ENCODE measurements at regions not wholly inside any gene's neighbourhood (a gene's known extent, or its start where the extent isn't known, plus 50 kb on each side); places are given as distances from the start of the nearest gene placed in this dataset.

DNA sequence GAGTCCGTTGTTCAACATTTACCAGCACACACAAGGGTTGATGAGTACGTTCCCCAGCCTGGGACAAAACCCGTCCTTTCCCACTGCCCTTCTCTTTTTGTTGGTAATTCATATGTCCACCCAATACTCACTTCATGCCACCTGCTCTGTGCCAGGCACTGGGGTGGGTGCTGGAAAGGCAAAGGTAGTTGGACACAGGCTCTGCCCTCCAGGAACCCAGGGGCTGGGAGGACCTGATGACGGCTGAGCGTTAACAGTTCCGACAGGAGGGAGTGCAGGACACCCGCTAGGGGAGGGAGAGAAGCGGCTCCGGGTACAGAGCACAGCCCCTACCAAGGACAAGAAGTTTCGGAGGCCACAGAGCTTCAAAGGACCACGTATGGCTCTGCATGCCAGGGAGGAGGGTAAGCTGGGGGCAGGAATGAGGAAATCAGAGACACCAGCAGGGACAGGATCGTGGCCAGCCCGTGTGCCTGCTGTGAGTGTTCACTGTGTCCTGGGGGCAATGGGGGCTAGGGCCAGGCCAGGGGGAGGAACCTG lies 134.1 kb upstream of the GPC1 start:
- no peaks in the 10 kb centered on the region for H3K4me1 ChIP-seq (ENCODE audit: control insufficient read depth in 1 of 2, insufficient read depth in 2 of 2, low read length in 2 of 2)
- intact Hi-C loops (cut with micrococcal nuclease): no loop called here
- TF ChIP-seq, protein P1, sequence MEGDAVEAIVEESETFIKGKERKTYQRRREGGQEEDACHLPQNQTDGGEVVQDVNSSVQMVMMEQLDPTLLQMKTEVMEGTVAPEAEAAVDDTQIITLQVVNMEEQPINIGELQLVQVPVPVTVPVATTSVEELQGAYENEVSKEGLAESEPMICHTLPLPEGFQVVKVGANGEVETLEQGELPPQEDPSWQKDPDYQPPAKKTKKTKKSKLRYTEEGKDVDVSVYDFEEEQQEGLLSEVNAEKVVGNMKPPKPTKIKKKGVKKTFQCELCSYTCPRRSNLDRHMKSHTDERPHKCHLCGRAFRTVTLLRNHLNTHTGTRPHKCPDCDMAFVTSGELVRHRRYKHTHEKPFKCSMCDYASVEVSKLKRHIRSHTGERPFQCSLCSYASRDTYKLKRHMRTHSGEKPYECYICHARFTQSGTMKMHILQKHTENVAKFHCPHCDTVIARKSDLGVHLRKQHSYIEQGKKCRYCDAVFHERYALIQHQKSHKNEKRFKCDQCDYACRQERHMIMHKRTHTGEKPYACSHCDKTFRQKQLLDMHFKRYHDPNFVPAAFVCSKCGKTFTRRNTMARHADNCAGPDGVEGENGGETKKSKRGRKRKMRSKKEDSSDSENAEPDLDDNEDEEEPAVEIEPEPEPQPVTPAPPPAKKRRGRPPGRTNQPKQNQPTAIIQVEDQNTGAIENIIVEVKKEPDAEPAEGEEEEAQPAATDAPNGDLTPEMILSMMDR (IDR thresholded peaks at IDR 0.05): no peak
- H3K4me3 ChIP-seq (replicated peaks in 1 of 3; ENCODE audit: low read depth in 2 of 3, low read length in 3 of 3): no peak overlapping the region
- no peak overlapping the region for H3K27ac ChIP-seq (ENCODE audit: low read depth in 1 of 2, low read length in 2 of 2)
- Mint-ChIP-seq H3K4me1 (no peaks in the 10 kb centered on the region), H3K4me3 (no peak overlapping the region), H3K27me3 (ENCODE audit: low read depth in 3 of 3) (peaks cover 9 to 14% (median 14%) of the 10 kb centered on the region in 3 donors), H3K9me3 (no peaks in the 10 kb centered on the region), H3K36me3 (no peaks in the 10 kb centered on the region), H3K27ac (no peak overlapping the region)
- H3K9me3 ChIP-seq (replicated peaks in 1 of 2; ENCODE audit: control insufficient read depth in 1 of 2, insufficient read depth in 1 of 2, low read length in 2 of 2): no peaks in the 10 kb centered on the region
- H2AFZ ChIP-seq (ENCODE audit: insufficient read depth, low read depth, low read length, poor library complexity, severe bottlenecking): no peak overlapping the region
- no peaks in the 10 kb centered on the region for H4K20me1 ChIP-seq (ENCODE audit: insufficient read depth, low read length)
- H3K9ac ChIP-seq (ENCODE audit: insufficient read depth, low read length, poor library complexity, severe bottlenecking): no peak overlapping the region
- no peaks in the 10 kb centered on the region for H3K27me3 ChIP-seq (ENCODE audit: control insufficient read depth in 2 of 2, insufficient read depth in 2 of 2, low read length in 2 of 2)
- no peak for DNase-seq
- no peaks in the 10 kb centered on the region for H3K79me2 ChIP-seq (ENCODE audit: insufficient read depth, low read length)
- WGBS (ENCODE audit: insufficient coverage): 88% methylated on average over 10 of the region's 13 CpGs
- no peak overlapping the region for H3K4me2 ChIP-seq (replicated peaks; ENCODE audit: extremely low read depth, low read length, poor library complexity, severe bottlenecking)
- H3K36me3 ChIP-seq (replicated peaks in 1 of 2; ENCODE audit: control insufficient read depth in 1 of 2, insufficient read depth in 2 of 2, low read length in 2 of 2): no peaks in the 10 kb centered on the region

DNA sequence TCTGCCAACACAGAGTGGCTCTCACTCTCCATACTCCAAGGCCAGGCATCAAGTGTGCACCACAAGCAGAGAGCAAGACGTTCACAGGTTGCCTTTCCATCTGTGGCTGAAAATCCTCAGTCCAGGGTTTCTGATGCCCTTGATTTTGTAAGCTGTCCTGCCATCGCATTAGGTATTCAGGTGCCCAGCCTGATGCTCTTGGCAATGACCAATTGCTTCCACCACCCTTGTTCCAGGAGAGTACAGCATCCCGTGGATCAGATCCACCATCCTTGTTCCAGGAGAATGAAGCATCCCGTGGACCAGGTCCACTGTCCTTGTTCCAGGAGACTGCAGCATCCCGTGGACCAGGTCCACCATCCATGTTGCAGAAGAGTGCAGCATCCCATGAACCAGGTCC lies 133.4 kb upstream of the GPC1 start:
- H3K4me3 Mint-ChIP-seq: no peak overlapping the region
- H3K4me3 ChIP-seq (replicated peaks in 1 of 3; ENCODE audit: low read depth in 2 of 3, low read length in 3 of 3): no peak overlapping the region
- H3K4me2 ChIP-seq (replicated peaks; ENCODE audit: extremely low read depth, low read length, poor library complexity, severe bottlenecking): no peak overlapping the region
- no peak overlapping the region for H3K27ac Mint-ChIP-seq
- H3K9ac ChIP-seq (ENCODE audit: insufficient read depth, low read length, poor library complexity, severe bottlenecking): no peak overlapping the region
- no peaks in the 10 kb centered on the region for H3K4me1 ChIP-seq (ENCODE audit: control insufficient read depth in 1 of 2, insufficient read depth in 2 of 2, low read length in 2 of 2)
- no peak overlapping the region for H3K27ac ChIP-seq (ENCODE audit: low read depth in 1 of 2, low read length in 2 of 2)
- no peak for DNase-seq
- no peaks in the 10 kb centered on the region for H3K36me3 ChIP-seq (replicated peaks in 1 of 2; ENCODE audit: control insufficient read depth in 1 of 2, insufficient read depth in 2 of 2, low read length in 2 of 2)
- intact Hi-C loops (cut with micrococcal nuclease): no loop called here
- H3K36me3 Mint-ChIP-seq: no peaks in the 10 kb centered on the region
- no peaks in the 10 kb centered on the region for H3K9me3 ChIP-seq (replicated peaks in 1 of 2; ENCODE audit: control insufficient read depth in 1 of 2, insufficient read depth in 1 of 2, low read length in 2 of 2)
- H3K9me3 Mint-ChIP-seq: no peaks in the 10 kb centered on the region
- peaks cover 9 to 14% (median 14%) of the 10 kb centered on the region in 3 donors for H3K27me3 Mint-ChIP-seq (ENCODE audit: low read depth in 3 of 3)
- H3K79me2 ChIP-seq (ENCODE audit: insufficient read depth, low read length): no peaks in the 10 kb centered on the region
- 89% methylated on average over 3 of the region's 5 CpGs for WGBS (ENCODE audit: insufficient coverage)
- H4K20me1 ChIP-seq (ENCODE audit: insufficient read depth, low read length): no peaks in the 10 kb centered on the region
- no peak overlapping the region for H2AFZ ChIP-seq (ENCODE audit: insufficient read depth, low read depth, low read length, poor library complexity, severe bottlenecking)
- H3K4me1 Mint-ChIP-seq: no peaks in the 10 kb centered on the region
- TF ChIP-seq, protein P1 (IDR thresholded peaks at IDR 0.05): no peak
- H3K27me3 ChIP-seq (ENCODE audit: control insufficient read depth in 2 of 2, insufficient read depth in 2 of 2, low read length in 2 of 2): no peaks in the 10 kb centered on the region

All from CD14-positive monocyte (primary cell).